HG03460 (cell line): ENCODE measurements at regions not wholly inside any gene's neighbourhood (a gene's known extent, or its start where the extent isn't known, plus 50 kb on each side); places are given as distances from the start of the nearest gene placed in this dataset.
"Not testable (repeated sequence)": the region's sequence is repeated elsewhere in the genome, so short reads cannot be mapped to it uniquely, and the experiment has no call there.

Experiments
- ATAC-seq: cut with Tn5 transposase; IDR thresholded peaks from one replicate; pipeline ENCODE4 v1.9.1; 2021; ENCODE audit not compliant: unreplicated experiment

DNA sequence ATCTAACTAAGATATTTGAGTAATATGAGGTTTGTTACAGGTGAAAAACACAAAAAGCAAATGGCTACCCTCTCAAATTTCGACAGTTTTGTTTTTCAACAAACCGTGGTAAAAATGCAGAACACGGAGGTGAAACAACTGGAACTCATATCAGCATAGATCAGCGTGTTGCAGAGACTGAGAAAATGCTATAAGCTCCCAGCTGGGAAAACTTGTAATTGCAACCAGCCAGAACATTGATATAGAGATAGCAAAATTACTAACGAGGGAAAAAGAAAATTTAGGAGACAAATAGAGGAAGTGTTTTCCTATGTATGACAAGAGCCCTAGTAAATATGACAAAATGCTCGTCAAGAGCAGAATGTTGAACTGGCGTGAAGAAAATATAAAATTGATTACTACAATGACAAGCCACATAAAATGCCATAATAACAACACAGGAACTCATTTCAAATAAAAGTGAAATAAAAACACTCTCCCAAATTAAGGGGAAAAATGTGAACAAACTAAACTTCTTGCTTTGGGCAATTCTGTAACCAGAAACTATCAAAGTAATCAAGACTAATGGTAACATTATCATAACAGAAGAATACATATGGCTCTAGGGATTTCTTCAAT, 1989.8 kb downstream of the EFNA5 start:
- ATAC-seq, result no peak

- ATAC-seq, result no peak
Measured at GRCh38 chr5:105677291-105677690, 1993.4 kb downstream of the EFNA5 start.

GRCh38 chr5:105670596-105670995, 2000.1 kb downstream of the EFNA5 start:
- no peak for ATAC-seq

- no peak for ATAC-seq
Measured at GRCh38 chr5:105663671-105664070, 2007.1 kb downstream of the EFNA5 start.

GRCh38 chr5:105659396-105659795, 2011.3 kb downstream of the EFNA5 start:
- ATAC-seq, result no peak

- ATAC-seq, result no peak
Measured at GRCh38 chr5:105640328-105640727, 2030.4 kb downstream of the EFNA5 start.

DNA sequence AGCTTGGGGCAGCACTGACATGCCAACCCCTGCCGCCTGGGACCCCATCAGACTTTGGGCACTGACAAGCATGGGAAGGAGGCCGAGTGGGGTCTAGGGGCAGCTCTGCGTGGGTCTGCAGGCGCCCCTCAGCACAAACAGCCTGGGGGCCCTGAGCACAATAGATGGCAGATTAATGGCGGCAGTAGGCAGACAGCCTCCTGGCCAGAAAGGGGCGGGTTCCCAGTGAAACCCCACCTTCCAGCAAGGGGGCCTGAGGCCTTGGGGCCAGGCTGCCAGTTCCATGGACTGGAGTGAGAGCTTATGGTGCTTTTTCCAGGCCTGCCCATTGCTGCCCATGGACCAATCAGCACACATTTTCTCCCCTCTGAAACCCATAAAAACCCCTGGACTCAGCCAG, 2031.2 kb downstream of the EFNA5 start:
- ATAC-seq, result no peak

GRCh38 chr5:105639068-105639467, 2031.7 kb downstream of the EFNA5 start:
- ATAC-seq, result no peak

- no peak for ATAC-seq
Measured at GRCh38 chr5:105638437-105638836, 2032.3 kb downstream of the EFNA5 start.

- no peak for ATAC-seq
Measured at GRCh38 chr5:105632043-105632442, 2038.7 kb downstream of the EFNA5 start.

DNA sequence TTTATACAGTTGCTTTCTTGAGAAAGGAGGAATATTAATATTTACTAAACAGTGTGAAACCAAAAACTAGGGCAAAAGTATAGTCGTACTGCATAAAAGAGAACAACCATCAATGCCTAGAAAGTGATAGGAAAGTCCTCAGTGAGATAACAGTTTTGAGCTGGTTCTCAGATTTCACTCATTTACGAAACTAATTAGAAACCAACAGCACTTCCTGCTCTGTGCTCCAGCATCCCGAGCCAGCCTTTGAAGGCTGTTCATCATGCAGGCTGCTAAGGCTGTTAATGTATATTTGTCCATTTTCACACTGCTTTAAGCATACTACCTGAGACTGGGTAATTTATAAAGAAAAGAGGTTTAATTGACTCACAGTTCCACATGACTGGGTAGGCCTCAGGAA, 2039.9 kb downstream of the EFNA5 start:
- ATAC-seq, result no peak

DNA sequence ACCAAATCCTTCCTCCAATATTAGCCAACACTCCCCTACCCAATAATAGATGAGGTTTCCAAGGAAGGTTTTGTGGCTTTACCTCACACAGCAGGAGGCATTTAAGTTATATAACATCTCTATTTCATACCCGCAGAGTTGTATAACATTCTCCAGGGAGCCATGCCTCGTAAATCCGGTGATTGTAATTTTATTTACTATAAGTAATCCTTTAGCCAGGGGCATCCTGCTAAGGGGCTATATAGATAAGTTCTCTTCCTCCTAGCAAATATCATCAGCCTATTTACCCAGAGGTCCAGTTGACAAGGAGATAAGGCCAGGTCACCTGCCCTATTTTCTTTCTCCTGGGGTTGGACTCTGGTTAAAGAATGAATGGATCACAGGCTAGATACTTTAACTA, 2051.0 kb downstream of the EFNA5 start:
- ATAC-seq, result no peak

GRCh38 chr5:105617436-105618215, 2053.1 kb downstream of the EFNA5 start:
- ATAC-seq, result no peak

- no peak for ATAC-seq
Measured at GRCh38 chr5:105616599-105616998, 2054.0 kb upstream of the NUDT12 start.

GRCh38 chr5:105602406-105602805, 2039.8 kb upstream of the NUDT12 start:
- ATAC-seq, result not testable (repeated sequence)

- ATAC-seq, result no peak
Measured at GRCh38 chr5:105593011-105593760, 2030.6 kb upstream of the NUDT12 start.

DNA sequence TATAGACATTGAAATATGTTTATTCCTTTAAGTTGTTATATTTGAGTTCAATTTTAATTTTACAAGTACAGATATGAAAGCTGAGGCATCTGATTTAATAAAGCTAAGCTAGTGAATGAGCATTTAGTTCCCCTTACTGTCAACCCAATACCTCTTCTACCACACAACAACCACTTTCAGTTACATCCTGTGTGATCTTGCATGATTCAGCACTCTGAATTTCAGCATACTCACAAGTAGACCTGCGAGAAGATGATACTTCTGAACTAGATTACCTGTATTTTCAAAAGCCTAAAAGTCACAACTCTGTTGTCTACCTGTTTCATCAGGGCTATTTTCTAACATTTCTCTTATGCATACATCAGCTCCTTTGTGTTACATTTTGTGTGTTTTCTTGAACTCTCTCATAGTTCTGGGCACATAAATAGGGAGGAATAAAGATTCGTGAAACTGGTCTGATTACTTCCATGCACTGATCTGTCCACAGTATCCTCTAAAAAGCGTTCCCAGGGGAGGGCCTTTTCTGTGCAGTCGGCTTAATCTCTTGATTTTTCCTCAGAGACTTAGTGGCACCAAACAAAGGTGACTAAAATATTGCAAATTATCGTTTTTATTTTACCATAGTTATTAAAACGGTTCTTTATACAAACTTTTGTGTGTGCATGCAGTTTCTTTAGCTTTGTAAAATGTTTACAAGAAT, 2025.5 kb upstream of the NUDT12 start:
- ATAC-seq, result no peak

DNA sequence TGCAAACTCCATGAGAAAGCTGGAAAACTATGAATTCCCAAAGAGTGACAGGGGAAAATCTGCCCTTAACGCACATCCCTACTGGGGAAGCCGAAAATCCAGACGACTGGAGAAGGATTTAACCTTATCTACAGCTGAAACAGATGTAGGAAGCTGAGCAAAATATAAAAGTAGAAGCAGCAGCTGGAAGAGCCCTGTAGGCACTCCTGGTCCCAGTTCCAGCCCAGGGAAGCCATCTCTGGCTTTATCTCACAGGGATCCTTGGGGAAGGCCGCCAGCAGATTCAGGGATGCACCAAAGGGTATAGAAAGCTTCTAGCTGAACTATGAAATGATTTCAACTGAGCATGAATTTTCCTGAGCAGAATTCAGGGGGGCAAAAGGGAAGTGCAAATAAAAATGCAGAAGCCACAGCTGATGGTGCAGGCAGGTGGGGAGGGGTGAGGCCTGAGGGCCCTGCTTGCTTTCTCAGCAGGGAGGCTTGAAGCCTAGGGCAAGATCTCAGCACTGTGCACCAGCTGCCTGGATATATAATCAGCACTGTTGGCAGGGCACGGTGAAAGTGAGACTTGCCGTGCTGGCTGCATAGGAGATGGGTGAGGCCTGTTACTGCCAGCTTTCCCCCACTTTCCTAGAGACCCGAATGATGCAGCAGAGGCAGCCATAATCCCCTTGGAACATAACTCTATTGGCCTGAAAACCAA, 2019.5 kb upstream of the NUDT12 start:
- ATAC-seq, result no peak

- no peak for ATAC-seq
Measured at GRCh38 chr5:105573575-105573974, 2011.0 kb upstream of the NUDT12 start.

- no peak for ATAC-seq
Measured at GRCh38 chr5:105565531-105565930, 2002.9 kb upstream of the NUDT12 start.

GRCh38 chr5:105563842-105564241, 2001.3 kb upstream of the NUDT12 start:
- no peak for ATAC-seq
